LNCaP clone FGC (cell line): ENCODE measurements at regions not wholly inside any gene's neighbourhood (a gene's known extent, or its start where the extent isn't known, plus 50 kb on each side); places are given as distances from the start of the nearest gene placed in this dataset.

ENCODE experiments used
- DNase-seq: peaks from one replicate; pipeline ENCODE4 v3.0.0-alpha.2; 2011; ENCODE audit warnings: low read depth
- H3K4me3 ChIP-seq: 2 replicates; pipeline ENCODE4 v1.5.1; 2011; ENCODE audit warnings: mild to moderate bottlenecking, low read depth, low read length, control low read depth
- CTCF ChIP-seq: IDR thresholded peaks from 2 replicates; pipeline ENCODE4 v1.5.1; 2012; ENCODE audit warnings: mild to moderate bottlenecking; ENCODE audit not compliant: control insufficient read depth, insufficient read depth; ENCODE audit errors: extremely low read depth

DNA sequence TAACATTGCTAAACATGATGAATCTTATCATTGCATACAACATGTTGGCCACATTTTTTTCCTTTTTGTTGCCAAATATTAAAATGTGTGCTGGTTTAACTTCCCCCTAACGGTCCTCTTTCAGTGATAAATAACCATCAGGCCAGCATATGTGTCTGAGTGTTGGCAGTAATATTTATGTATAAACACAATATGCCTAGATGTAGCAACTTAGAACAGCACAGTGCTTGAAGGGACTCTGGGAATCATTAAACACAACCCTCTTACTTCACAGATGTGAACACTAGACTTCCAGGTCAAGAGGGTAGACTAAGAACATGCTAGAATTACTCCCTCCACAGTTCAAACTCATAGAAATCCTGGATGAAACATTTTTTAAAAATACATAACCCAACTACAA is 581.8 kb downstream of the PLPP3 start:
- H3K4me3 ChIP-seq, result no peak overlapping the region
- TF ChIP-seq CTCF, result no peak
- no peak for DNase-seq

GRCh38 chr1:55993646-55994318 is 585.6 kb downstream of the PLPP3 start:
- H3K4me3 ChIP-seq, result no peak overlapping the region
- no peak for TF ChIP-seq CTCF
- no peak for DNase-seq

DNA sequence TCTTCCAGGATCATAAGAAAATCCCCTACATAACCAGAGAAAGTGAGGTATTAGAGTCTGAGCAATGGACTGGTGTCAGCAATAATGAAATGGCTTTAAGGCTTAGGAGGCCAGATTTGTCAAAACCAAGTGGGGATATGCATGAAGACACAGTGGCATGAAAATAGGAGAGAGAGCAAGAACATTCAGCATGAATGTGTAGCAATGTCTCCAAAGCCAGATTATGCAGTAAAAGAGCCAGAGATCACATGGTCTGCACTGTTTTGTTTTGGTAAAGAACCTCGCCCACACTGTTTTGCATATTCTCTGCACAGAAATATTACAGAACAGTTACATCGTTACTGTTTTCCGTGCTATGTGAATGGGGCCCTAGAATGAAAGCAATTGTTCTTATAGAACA is 589.4 kb downstream of the PLPP3 start:
- no peak overlapping the region for H3K4me3 ChIP-seq
- no peak for DNase-seq
- no peak for TF ChIP-seq CTCF

- no peak for DNase-seq
- H3K4me3 ChIP-seq, result no peak overlapping the region
- TF ChIP-seq CTCF, result no peak
Observed at GRCh38 chr1:55988963-55989452, 590.4 kb downstream of the PLPP3 start.

- no peak for DNase-seq
- TF ChIP-seq CTCF, result no peak
- H3K4me3 ChIP-seq, result no peak overlapping the region
Observed at GRCh38 chr1:55987491-55988249, 591.7 kb downstream of the PLPP3 start.

DNA sequence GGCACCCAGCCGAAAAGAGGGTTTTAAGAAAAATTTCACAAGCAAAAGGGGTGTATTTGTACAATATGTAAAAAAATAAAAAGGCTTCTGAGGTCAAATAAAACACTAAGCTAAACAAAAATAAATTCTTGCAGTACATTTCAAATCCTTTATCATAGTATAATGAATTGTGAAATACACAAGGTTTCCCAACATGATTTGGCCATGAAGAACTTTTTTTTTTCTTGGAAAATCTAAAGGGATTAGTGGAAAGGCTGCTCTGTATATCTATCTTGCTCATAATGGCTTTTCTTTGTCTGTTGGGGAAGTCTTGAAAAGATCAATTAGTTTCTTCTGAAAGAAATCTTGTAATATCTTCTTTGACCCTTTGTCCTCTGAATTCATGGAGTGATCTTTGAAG is 593.4 kb downstream of the PLPP3 start:
- no peak for DNase-seq
- no peak for TF ChIP-seq CTCF
- no peak overlapping the region for H3K4me3 ChIP-seq
